ENCODE measurements at regions not wholly inside any gene's neighbourhood (a gene's known extent, or its start where the extent isn't known, plus 50 kb on each side); places are given as distances from the start of the nearest gene placed in this dataset.
"Not testable (repeated sequence)": the region's sequence is repeated elsewhere in the genome, so short reads cannot be mapped to it uniquely, and the experiment has no call there.

GRCh38 chr12:105854071-105854470 lies 284.7 kb downstream of the NUAK1 start:
- DNase-seq: no peak

DNA sequence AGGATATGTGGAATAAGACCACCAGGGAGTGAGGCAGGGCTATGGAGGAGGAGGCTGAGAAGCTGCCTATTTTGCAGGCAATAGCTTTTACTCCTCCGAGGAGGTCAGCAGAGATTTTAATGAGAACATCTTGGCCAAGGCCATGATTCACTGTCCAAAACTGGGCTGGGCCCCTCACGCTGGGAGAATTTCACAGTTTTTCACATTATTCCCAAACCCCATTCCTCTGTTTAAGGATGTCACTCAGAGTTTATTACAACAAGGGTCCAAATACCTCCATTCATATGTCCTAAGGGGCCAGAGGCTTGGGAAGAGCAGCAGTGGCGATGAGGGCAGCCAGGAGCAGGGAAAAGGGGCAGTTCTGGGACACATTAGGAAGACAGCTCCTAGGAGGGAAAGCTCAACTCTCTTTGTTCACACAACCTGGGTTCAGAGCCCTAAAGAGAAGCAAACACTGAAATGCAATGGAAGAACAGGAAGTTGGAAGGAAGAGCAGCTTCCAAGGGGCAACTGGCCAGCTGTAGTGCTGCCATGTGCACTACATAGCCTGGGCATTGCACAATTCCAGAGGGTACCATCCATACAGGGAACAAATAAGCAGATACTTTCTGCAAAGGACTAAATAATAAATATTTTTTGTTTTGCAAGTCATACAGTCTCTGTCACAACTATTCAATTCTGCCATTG lies 283.2 kb downstream of the NUAK1 start:
- no peak for DNase-seq

DNA sequence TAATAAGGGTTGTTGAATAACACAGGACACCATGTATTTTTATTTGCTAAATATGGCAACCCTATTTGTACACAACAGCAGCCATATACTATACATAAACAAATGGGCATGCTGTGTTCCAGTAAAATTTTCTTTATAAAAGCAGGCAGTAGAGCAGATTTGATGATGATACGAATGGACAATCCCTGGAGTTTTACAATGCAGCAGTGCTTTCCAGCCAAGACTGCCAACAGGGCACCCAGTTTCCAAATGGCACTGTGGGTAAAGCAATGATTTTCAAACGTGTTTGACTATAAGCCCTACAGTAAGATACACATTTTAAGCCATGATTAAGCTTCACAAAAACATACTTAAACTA lies 282.7 kb downstream of the NUAK1 start:
- DNase-seq: no peak

GRCh38 chr12:105858981-105859710 lies 279.6 kb downstream of the NUAK1 start:
- DNase-seq: no peak

GRCh38 chr12:105860561-105861207 lies 278.1 kb downstream of the NUAK1 start:
- no peak for DNase-seq

DNA sequence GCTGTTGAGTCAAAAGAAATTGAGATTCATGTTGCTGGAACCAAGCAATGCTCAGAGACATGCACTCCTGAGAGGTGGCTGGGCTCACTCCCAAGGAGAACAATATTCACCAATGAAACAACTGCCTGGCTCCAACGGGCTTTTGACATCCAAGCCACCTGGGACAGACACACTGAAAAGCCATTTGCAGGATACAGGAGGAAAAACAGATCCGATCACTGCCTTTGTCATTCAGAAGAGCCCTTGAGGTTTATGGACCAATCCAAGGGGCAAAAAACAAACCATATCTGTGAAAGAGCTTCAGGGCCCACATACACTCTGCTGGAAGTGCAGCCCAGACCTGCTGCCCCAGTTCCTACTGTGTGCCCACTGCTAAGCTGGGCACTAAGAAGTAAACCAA lies 277.5 kb downstream of the NUAK1 start:
- no peak for DNase-seq

DNA sequence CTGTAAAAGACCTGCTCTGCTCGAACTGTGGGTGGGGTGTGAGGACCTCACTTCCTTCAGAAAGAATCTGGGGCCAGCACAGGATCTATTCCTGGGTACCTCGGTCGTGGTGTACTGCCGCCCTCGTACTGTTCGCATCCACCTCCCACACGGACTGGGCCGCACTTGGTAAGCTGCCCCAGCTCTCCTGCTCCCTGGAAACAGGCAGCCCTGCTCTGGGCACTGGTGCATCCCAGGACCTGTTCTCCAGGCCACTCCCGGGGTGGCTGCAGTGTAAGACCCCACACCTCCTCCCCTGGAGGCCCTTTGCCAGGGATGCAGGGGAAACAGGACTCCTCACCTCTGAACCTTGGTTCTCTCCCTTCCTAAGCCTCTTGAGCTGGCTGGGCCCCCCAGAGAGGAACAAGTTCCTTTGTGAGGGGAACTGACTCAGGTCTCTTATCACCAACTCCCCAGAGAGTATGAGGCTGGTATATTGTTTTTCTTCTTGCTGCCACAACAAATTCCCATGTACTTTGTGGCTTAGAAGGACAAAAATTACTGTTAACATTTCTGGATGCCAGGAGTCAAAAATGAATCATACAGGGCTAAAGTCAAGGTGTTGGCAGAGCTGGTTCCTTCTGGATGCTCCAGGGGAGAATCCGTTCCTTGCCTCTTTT lies 276.5 kb downstream of the NUAK1 start:
- DNase-seq: no peak

GRCh38 chr12:105864316-105864715 lies 274.4 kb downstream of the NUAK1 start:
- DNase-seq: no peak

DNA sequence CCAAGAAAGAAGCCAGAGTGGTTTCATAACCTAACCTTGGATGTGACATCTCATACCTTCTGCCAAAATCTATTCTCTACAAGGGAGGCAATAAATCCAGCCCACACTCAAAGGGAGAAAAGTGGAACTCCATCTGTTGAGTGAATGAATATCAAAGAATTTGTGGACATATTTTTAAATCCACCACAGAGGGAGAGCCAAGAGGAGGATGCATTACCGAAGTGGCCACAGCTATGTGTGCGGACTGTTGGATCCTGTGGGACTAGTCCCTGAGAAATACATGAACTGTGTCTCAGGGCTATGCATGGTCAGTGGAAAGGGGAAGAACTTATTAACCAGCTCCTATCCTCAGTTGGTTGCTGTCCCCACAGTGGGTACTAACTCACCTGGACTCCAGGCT lies 273.9 kb downstream of the NUAK1 start:
- no peak for DNase-seq

GRCh38 chr12:105865886-105866285 lies 272.9 kb downstream of the NUAK1 start:
- no peak for DNase-seq

GRCh38 chr12:105874121-105874520 lies 264.6 kb downstream of the NUAK1 start:
- no peak for DNase-seq

GRCh38 chr12:105876396-105876927 lies 262.3 kb downstream of the NUAK1 start:
- DNase-seq: no peak

DNA sequence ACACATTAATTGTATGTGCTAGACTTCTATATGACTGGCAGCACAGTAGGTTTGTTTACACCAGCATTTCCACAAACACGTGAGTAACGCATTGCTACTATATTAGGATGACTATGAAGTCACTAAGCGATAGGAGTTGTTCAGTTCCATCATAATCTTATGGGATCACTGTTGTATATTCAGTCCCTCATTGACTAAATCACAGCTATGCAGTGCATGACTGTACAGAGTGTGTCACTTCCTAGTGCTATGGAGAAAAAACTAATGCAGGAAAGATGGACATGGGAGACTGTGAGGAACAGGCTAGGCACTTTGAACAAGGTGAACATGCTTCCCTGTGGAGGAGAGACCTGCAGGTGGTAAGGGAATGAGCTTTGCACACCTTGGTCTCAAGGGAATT lies 259.8 kb downstream of the NUAK1 start:
- no peak for DNase-seq

- DNase-seq: no peak
These were observed 257.8 kb downstream of the NUAK1 start for GRCh38 chr12:105880824-105881388.

DNA sequence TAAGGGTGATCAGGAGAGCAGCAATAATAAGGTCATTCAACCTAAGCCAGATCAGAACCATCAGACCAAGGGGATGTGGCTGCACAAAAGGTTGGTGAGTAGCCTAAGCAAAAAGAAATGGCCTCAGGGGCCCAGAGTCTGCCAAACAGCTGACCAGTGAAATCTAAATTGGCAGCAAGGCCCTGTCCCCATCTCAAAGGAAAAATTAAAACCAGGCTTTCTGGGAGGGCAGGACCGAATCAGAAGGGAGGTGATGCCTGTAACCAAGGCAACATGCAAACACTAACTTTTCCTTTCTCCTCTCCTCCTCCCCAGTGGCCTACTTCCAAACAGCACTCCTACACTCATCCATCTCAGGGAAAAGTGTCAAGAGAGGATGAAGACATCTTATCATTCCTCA lies 256.4 kb downstream of the NUAK1 start:
- DNase-seq: no peak

DNA sequence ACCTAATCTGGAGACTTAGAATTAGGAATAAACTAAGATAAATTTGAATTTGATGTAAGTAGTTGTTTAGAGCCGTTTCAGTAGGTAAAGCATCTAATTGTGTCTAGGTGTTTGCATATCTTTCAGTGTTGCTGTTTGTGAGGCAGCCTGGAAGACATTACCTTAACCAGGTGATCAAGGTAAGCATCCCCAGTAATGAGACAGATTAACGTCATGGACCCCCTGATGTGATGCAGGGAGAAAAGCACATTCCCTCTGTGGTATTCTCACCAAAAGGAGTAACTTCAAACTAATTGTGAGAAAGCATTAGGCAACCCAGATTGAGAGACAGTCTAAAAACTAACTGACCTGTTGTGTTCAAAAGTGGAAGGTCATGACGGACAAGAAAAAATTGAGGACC lies 251.6 kb downstream of the NUAK1 start:
- DNase-seq: no peak

GRCh38 chr12:105888696-105889095 lies 250.1 kb downstream of the NUAK1 start:
- no peak for DNase-seq

DNA sequence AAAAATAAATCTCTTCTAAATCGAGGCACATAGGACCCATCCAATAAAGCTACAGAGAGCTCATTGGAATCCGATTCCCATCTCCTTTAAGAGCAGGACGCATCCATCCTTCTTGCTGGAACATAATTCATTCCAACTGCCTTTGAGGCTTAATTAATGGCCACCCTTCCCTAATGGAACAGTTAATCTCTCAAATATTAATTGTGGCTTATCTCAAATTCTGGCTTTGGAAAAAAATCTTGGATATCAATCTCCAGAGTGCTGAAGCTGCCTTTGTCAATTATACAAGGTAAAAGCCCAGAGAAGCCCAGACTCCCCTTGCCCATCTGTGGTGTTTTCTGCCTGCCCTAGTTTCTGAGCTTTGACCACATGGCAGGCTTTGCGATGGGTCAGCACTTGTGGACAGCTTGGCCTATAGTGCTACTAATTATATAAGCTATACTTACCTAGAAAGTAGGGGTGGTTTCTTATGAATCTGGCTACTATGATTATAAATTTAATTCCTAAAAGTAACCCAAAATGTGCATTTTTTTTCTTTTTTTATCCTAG lies 246.3 kb downstream of the NUAK1 start:
- DNase-seq: no peak

DNA sequence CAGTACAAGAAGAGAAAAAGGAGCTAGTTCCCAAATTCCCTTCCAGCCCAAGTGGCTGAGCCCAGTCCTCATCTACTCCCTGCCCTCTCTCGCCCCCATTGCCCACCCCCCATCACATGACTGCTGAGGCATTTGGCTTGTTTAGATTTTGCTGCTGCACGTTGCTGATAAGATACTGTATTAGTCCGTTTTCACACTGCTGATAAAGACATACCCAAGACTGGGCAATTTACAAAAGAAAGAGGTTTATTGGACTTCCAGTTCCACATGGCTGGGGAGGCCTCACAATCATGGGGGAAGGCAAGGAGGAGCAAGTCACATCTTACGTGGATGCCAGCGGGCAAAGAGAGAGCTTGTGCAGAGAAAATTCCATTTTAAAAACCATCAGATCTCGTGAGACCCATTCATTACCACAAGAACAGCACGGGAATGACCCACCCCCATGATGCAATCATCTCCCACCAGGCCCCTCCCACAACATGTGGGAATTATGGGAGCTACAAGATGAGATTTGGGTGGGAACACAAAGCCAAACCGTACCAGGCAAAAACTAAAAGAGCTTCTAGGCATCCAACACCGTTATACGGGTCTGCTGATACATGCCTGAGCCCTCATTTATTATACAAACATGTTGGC lies 243.4 kb downstream of the NUAK1 start:
- DNase-seq: not testable (repeated sequence)

GRCh38 chr12:105897311-105897725 lies 241.4 kb downstream of the NUAK1 start:
- no peak for DNase-seq

DNA sequence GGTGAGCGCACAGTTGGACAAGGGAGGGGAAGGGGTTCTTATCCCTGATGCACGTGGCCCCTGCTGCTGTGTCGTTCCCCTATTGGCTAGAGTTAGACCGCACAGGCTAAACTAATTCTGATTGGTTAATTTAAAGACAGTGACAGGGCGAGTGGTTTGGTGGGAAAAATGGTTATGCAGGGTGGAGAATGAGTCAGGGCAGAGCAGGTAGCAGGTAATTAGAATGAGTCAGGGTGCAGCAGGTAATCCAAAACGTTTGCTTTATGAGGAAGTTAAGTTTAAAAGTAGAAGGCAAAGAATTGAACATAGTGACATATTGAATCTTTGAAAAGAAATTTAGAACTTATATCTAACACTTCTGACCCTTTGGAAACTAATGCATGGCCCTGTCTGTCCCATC lies 240.5 kb downstream of the NUAK1 start:
- DNase-seq: not testable (repeated sequence)

GRCh38 chr12:105899589-105899988 lies 239.2 kb downstream of the NUAK1 start:
- DNase-seq: no peak

Measured in hematopoietic multipotent progenitor cell treated with erythropoietin and hydrocortisone succinate and interleukin-3 and kit ligand, for 8 days (in vitro differentiated cells).